ENCODE measurements at regions not wholly inside any gene's neighbourhood (a gene's known extent, or its start where the extent isn't known, plus 50 kb on each side); places are given as distances from the start of the nearest gene placed in this dataset.

DNA sequence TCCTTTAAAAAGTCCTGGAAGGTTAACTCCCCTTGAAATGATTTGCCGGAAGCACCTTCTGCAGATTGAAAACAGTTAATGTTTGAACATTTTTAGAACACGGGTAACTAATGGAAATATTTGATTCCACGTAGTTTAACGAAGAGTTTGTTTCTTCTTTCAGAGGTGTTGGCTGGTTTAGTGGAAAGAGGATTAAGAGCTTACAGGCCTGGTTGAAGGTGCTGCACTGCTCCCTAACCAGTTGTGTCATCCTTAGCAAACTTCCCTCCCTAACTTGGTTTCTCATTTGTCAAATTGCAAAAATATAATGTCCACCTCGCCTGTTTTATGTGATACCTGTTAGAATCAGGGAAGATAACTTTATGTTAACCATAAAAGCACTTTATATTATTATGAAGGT is 243.0 kb upstream of the FZD8 start:
- Histone ChIP-seq H3K4me1 (ENCODE audit: control insufficient read depth in 1 of 2, insufficient read depth in 2 of 2, low read length in 2 of 2) (no peaks in the 10 kb centered on the region), H3K79me2 (ENCODE audit: insufficient read depth, low read length) (no peaks in the 10 kb centered on the region), H3K4me2 (replicated peaks; ENCODE audit: extremely low read depth, low read length, poor library complexity, severe bottlenecking) (no peak overlapping the region), H3K9me3 (replicated peaks in 1 of 2; ENCODE audit: control insufficient read depth in 1 of 2, insufficient read depth in 1 of 2, low read length in 2 of 2) (no peaks in the 10 kb centered on the region), H2AFZ (ENCODE audit: insufficient read depth, low read depth, low read length, poor library complexity, severe bottlenecking) (no peak overlapping the region), H3K4me3 (replicated peaks in 1 of 3; ENCODE audit: low read depth in 2 of 3, low read length in 3 of 3) (no peak overlapping the region), H3K9ac (ENCODE audit: insufficient read depth, low read length, poor library complexity, severe bottlenecking) (no peak overlapping the region), H4K20me1 (ENCODE audit: insufficient read depth, low read length) (no peaks in the 10 kb centered on the region), H3K36me3 (replicated peaks in 1 of 2; ENCODE audit: control insufficient read depth in 1 of 2, insufficient read depth in 2 of 2, low read length in 2 of 2) (no peaks in the 10 kb centered on the region), H3K27me3 (ENCODE audit: control insufficient read depth in 2 of 2, insufficient read depth in 2 of 2, low read length in 2 of 2) (no peaks in the 10 kb centered on the region), H3K27ac (ENCODE audit: low read depth in 1 of 2, low read length in 2 of 2) (no peak overlapping the region)
- Mint-ChIP-seq H3K9me3 (peaks cover 0 to 6% (median 2%) of the 10 kb centered on the region in 7 donors), H3K27me3 (ENCODE audit: low read depth in 3 of 3) (peaks cover 0 to 4% (median 3%) of the 10 kb centered on the region in 3 donors), H3K27ac (no peak overlapping the region), H3K4me1 (no peaks in the 10 kb centered on the region), H3K36me3 (no peaks in the 10 kb centered on the region), H3K4me3 (no peak overlapping the region)
- 100% methylated on average over 1 of the region's 5 CpGs for WGBS (ENCODE audit: insufficient coverage)
- intact Hi-C loops (cut with micrococcal nuclease), result no loop called here
- TF ChIP-seq, protein P1, sequence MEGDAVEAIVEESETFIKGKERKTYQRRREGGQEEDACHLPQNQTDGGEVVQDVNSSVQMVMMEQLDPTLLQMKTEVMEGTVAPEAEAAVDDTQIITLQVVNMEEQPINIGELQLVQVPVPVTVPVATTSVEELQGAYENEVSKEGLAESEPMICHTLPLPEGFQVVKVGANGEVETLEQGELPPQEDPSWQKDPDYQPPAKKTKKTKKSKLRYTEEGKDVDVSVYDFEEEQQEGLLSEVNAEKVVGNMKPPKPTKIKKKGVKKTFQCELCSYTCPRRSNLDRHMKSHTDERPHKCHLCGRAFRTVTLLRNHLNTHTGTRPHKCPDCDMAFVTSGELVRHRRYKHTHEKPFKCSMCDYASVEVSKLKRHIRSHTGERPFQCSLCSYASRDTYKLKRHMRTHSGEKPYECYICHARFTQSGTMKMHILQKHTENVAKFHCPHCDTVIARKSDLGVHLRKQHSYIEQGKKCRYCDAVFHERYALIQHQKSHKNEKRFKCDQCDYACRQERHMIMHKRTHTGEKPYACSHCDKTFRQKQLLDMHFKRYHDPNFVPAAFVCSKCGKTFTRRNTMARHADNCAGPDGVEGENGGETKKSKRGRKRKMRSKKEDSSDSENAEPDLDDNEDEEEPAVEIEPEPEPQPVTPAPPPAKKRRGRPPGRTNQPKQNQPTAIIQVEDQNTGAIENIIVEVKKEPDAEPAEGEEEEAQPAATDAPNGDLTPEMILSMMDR (IDR thresholded peaks at IDR 0.05), result no peak
- DNase-seq, result no peak

- Mint-ChIP-seq H3K4me1 (no peaks in the 10 kb centered on the region), H3K9me3 (peaks cover 0 to 6% (median 2%) of the 10 kb centered on the region in 7 donors), H3K27me3 (ENCODE audit: low read depth in 3 of 3) (peaks cover 0 to 4% (median 3%) of the 10 kb centered on the region in 3 donors), H3K27ac (no peak overlapping the region), H3K4me3 (no peak overlapping the region), H3K36me3 (no peaks in the 10 kb centered on the region)
- Histone ChIP-seq H3K4me2 (replicated peaks; ENCODE audit: extremely low read depth, low read length, poor library complexity, severe bottlenecking) (no peak overlapping the region), H4K20me1 (ENCODE audit: insufficient read depth, low read length) (no peaks in the 10 kb centered on the region), H3K4me1 (ENCODE audit: control insufficient read depth in 1 of 2, insufficient read depth in 2 of 2, low read length in 2 of 2) (no peaks in the 10 kb centered on the region), H3K9me3 (replicated peaks in 1 of 2; ENCODE audit: control insufficient read depth in 1 of 2, insufficient read depth in 1 of 2, low read length in 2 of 2) (no peaks in the 10 kb centered on the region), H3K27ac (ENCODE audit: low read depth in 1 of 2, low read length in 2 of 2) (no peak overlapping the region), H2AFZ (ENCODE audit: insufficient read depth, low read depth, low read length, poor library complexity, severe bottlenecking) (no peak overlapping the region), H3K36me3 (replicated peaks in 1 of 2; ENCODE audit: control insufficient read depth in 1 of 2, insufficient read depth in 2 of 2, low read length in 2 of 2) (no peaks in the 10 kb centered on the region), H3K4me3 (replicated peaks in 1 of 3; ENCODE audit: low read depth in 2 of 3, low read length in 3 of 3) (no peak overlapping the region), H3K9ac (ENCODE audit: insufficient read depth, low read length, poor library complexity, severe bottlenecking) (no peak overlapping the region), H3K27me3 (ENCODE audit: control insufficient read depth in 2 of 2, insufficient read depth in 2 of 2, low read length in 2 of 2) (no peaks in the 10 kb centered on the region), H3K79me2 (ENCODE audit: insufficient read depth, low read length) (no peaks in the 10 kb centered on the region)
- TF ChIP-seq, protein P1 (IDR thresholded peaks at IDR 0.05), result no peak
- DNase-seq, result no peak
- whole genome bisulfite sequencing (ENCODE audit: insufficient coverage), result no CpG with 5 or more reads among the region's 9 CpGs
- intact Hi-C loops (cut with micrococcal nuclease), result no loop called here
Observed at GRCh38 chr10:35884657-35885071, 242.6 kb upstream of the FZD8 start.
